DOHH2 (cell line): ENCODE measurements at regions not wholly inside any gene's neighbourhood (a gene's known extent, or its start where the extent isn't known, plus 50 kb on each side); places are given as distances from the start of the nearest gene placed in this dataset.
A peak's percentile ranks its signal among the peaks of the same experiment; 100 is the strongest.

Source experiments
- H3F3A ChIP-seq: fragments of 200-600 bp; sonication (generic), shearing (Covaris generic); 2 replicates; pipeline ENCODE4 v1.6.0; 2016; ENCODE audit warnings: antibody characterized with exemption, mild to moderate bottlenecking; ENCODE audit not compliant: control insufficient read depth, insufficient read depth
- H3K27ac ChIP-seq: fragments of 200-600 bp; sonication (generic); 2 replicates; pipeline ENCODE4 v1.5.1; 2014; ENCODE audit warnings: low read depth, mild to moderate bottlenecking, low read length, moderate library complexity
- H3K27me3 ChIP-seq: fragments of 200-600 bp; sonication (generic); 2 replicates; pipeline ENCODE4 v1.6.1; 2014; ENCODE audit warnings: mild to moderate bottlenecking, low read length, mixed read lengths; ENCODE audit not compliant: control insufficient read depth
- H3K36me3 ChIP-seq: fragments of 200-600 bp; sonication (generic); 2 replicates; pipeline ENCODE4 v1.6.1; 2014; ENCODE audit warnings: mild to moderate bottlenecking, low read length, moderate library complexity, mixed read lengths; ENCODE audit not compliant: control insufficient read depth
- H3K4me1 ChIP-seq: fragments of 200-600 bp; sonication (generic); 2 replicates; pipeline ENCODE4 v1.6.1; 2014; ENCODE audit warnings: mild to moderate bottlenecking, low read length, mixed read lengths; ENCODE audit not compliant: control insufficient read depth
- H3K4me2 ChIP-seq: fragments of 200-600 bp; sonication (generic); 2 replicates; pipeline ENCODE4 v1.6.0; 2014; ENCODE audit warnings: mild to moderate bottlenecking, low read length, moderate library complexity
- H3K4me3 ChIP-seq: fragments of 200-600 bp; sonication (generic); 2 replicates; pipeline ENCODE4 v1.5.1; 2014; ENCODE audit warnings: mild to moderate bottlenecking, low read length, mixed read lengths
- H3K79me2 ChIP-seq: fragments of 200-600 bp; sonication (generic); 2 replicates; pipeline ENCODE4 v1.6.1; 2014; ENCODE audit warnings: mild to moderate bottlenecking, low read length, mixed read lengths; ENCODE audit not compliant: control insufficient read depth
- H3K9me2 ChIP-seq: fragments of 200-600 bp; sonication (generic); replicated peaks from 2 replicates; pipeline ENCODE4 v1.6.1; 2014; ENCODE audit warnings: mild to moderate bottlenecking, low read length, mixed read lengths; ENCODE audit not compliant: control insufficient read depth
- H3K9me3 ChIP-seq: fragments of 200-600 bp; sonication (generic); 2 replicates; pipeline ENCODE4 v1.6.1; 2014; ENCODE audit warnings: antibody characterized with exemption, low read length, mixed read lengths; ENCODE audit not compliant: control insufficient read depth, insufficient read depth
- H4K20me1 ChIP-seq: fragments of 200-600 bp; sonication (generic); 2 replicates; pipeline ENCODE4 v1.6.0; 2014; ENCODE audit warnings: low read depth, mild to moderate bottlenecking, antibody characterized with exemption, low read length, moderate library complexity; ENCODE audit not compliant: control insufficient read depth, insufficient read depth
- EZH2phosphoT487 ChIP-seq: fragments of 200-600 bp; sonication (generic); IDR thresholded peaks from 2 replicates; pipeline ENCODE4 v1.6.1; 2017; ENCODE audit warnings: borderline replicate concordance, mild to moderate bottlenecking, antibody characterized with exemption, low read length, moderate library complexity, mixed read lengths
- TF ChIP-seq, protein P1 (sequence below): fragments of 200-600 bp; sonication (generic); IDR thresholded peaks from one replicate; pipeline ENCODE4 v1.5.1; 2014; ENCODE audit warnings: antibody characterized with exemption, mild to moderate bottlenecking, low read depth, low read length; ENCODE audit not compliant: poor library complexity, severe bottlenecking

DNA sequence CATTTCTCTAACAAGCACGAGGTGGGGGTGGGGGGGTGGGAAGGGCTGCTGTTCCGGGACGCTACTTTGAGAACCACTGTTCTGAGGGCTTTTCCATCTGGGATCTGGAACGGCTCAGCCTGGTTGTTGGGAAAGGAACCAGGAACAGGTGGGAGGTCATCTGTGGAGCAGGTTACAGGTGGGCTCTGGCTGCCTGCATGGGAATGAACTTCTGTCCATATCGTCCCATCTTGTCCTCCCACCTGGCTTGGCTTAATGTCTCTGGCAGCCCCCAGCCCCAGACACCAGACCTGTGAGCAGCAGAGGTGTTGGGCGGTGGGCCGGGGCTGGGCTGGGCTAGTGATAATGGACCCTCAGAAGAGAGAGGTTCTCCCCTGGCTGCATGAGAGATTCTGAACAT lies 69.4 kb upstream of the TARDBP start:
- Histone ChIP-seq H3K4me2 (peak overlapping the region; percentile 45), H3K27me3 (peaks cover 15% of the 10 kb centered on the region), H3K4me3 (no peak overlapping the region), H3K4me1 (peaks cover 42% of the 10 kb centered on the region), H3K9me3 (no peaks in the 10 kb centered on the region), H3K9me2 (no peaks in the 10 kb centered on the region), H3F3A (no peaks in the 10 kb centered on the region), H3K36me3 (no peaks in the 10 kb centered on the region), H3K27ac (no peak overlapping the region), H3K79me2 (no peaks in the 10 kb centered on the region), H4K20me1 (no peaks in the 10 kb centered on the region)
- TF ChIP-seq, protein P1, sequence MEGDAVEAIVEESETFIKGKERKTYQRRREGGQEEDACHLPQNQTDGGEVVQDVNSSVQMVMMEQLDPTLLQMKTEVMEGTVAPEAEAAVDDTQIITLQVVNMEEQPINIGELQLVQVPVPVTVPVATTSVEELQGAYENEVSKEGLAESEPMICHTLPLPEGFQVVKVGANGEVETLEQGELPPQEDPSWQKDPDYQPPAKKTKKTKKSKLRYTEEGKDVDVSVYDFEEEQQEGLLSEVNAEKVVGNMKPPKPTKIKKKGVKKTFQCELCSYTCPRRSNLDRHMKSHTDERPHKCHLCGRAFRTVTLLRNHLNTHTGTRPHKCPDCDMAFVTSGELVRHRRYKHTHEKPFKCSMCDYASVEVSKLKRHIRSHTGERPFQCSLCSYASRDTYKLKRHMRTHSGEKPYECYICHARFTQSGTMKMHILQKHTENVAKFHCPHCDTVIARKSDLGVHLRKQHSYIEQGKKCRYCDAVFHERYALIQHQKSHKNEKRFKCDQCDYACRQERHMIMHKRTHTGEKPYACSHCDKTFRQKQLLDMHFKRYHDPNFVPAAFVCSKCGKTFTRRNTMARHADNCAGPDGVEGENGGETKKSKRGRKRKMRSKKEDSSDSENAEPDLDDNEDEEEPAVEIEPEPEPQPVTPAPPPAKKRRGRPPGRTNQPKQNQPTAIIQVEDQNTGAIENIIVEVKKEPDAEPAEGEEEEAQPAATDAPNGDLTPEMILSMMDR, result no peak
- no peak for TF ChIP-seq EZH2phosphoT487

- Histone ChIP-seq H3K36me3 (no peaks in the 10 kb centered on the region), H3K9me2 (no peaks in the 10 kb centered on the region), H3K79me2 (no peaks in the 10 kb centered on the region), H3K9me3 (no peaks in the 10 kb centered on the region), H3F3A (no peaks in the 10 kb centered on the region), H3K4me1 (peaks cover 42% of the 10 kb centered on the region), H3K27me3 (peaks cover 15% of the 10 kb centered on the region), H4K20me1 (no peaks in the 10 kb centered on the region), H3K4me3 (no peak overlapping the region), H3K4me2 (no peak overlapping the region), H3K27ac (no peak overlapping the region)
- TF ChIP-seq, protein P1, result no peak
- TF ChIP-seq EZH2phosphoT487, result no peak
Measured at GRCh38 chr1:10943991-10944730, 68.3 kb upstream of the TARDBP start.

DNA sequence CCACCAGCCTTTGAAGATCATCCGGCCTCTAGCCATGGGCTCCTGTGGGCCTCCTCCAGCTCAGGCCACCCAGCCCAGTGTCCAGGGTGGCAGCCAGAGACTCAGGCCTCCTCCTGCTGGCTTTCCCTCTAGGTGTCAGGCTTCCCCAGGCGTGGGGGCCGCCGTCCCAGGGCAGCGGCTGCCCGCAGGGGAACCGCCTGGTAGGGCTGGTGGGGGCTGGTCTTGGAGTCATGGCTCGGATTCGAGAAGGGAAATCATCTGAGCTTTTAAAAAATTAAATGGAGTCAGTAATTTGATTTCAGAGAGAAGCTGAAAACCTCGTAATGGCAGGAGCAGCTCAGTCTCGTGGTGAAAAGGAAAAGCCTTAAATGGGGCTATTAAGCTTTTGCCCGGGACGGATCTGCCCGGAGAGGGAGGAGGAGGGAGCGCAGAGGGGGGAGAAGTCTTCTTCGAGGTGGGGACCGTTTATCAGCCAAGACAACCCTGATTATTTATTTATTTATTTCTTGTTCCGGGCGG lies 66.4 kb upstream of the TARDBP start:
- Histone ChIP-seq H3K9me3 (no peaks in the 10 kb centered on the region), H3K27me3 (peaks cover 15% of the 10 kb centered on the region), H3K27ac (no peak overlapping the region)

More for the DNA sequence above, 66.4 kb upstream of the TARDBP start:
- Histone ChIP-seq H3K36me3 (no peaks in the 10 kb centered on the region), H4K20me1 (no peaks in the 10 kb centered on the region), H3K4me1 (peaks cover 24% of the 10 kb centered on the region), H3K4me3 (no peak overlapping the region), H3K9me2 (no peaks in the 10 kb centered on the region), H3K79me2 (no peaks in the 10 kb centered on the region), H3F3A (no peaks in the 10 kb centered on the region), H3K4me2 (no peak overlapping the region)
- TF ChIP-seq EZH2phosphoT487, result no peak
- TF ChIP-seq, protein P1, result no peak
